Parathyroid adenoma (tissue), 2 donors: ENCODE measurements at regions not wholly inside any gene's neighbourhood (a gene's known extent, or its start where the extent isn't known, plus 50 kb on each side); places are given as distances from the start of the nearest gene placed in this dataset.

Experiments
- H2AFZ ChIP-seq: fragments of 300-600 bp; sonication (generic); one replicate; pipeline ENCODE4 v1.7.0; 2017; ENCODE audit warnings: antibody characterized with exemption, mild to moderate bottlenecking
- H3K27ac ChIP-seq: fragments of 300-600 bp; sonication (generic); one replicate; pipeline ENCODE4 v1.7.0; 2017
- H3K27me3 ChIP-seq: fragments of 300-600 bp; sonication (generic); one replicate; pipeline ENCODE4 v1.7.0; 2017; ENCODE audit warnings: low read length; ENCODE audit not compliant: control insufficient read depth, insufficient read depth
- H3K36me3 ChIP-seq: fragments of 300-600 bp; sonication (generic); one replicate; pipeline ENCODE4 v1.7.0; 2017; ENCODE audit warnings: low read length; ENCODE audit not compliant: control insufficient read depth, insufficient read depth
- H3K4me1 ChIP-seq: fragments of 300-600 bp; sonication (generic); one replicate; pipeline ENCODE4 v1.7.0; 2017; ENCODE audit warnings: control low read depth
- H3K4me2 ChIP-seq: fragments of 300-600 bp; sonication (generic); one replicate; pipeline ENCODE4 v1.7.0; 2017; ENCODE audit warnings: low read length
- H3K4me3 ChIP-seq: fragments of 300-600 bp; sonication (generic); one replicate; pipeline ENCODE4 v1.7.0; 2017; ENCODE audit warnings: low read depth, low read length
- H3K79me2 ChIP-seq: fragments of 300-600 bp; sonication (generic); one replicate; pipeline ENCODE4 v1.7.0; 2017; ENCODE audit warnings: control low read depth
- H3K9ac ChIP-seq: fragments of 300-600 bp; sonication (generic); one replicate; pipeline ENCODE4 v1.7.0; 2017; ENCODE audit warnings: mild to moderate bottlenecking
- H3K9me3 ChIP-seq: fragments of 300-600 bp; sonication (generic); one replicate; pipeline ENCODE4 v1.7.0; 2017; ENCODE audit warnings: low read length; ENCODE audit not compliant: control insufficient read depth
- TF ChIP-seq, protein P1 (sequence below): fragments of 300-600 bp; sonication (generic); IDR thresholded peaks from one replicate; pipeline ENCODE4 v1.7.0; 2017; ENCODE audit warnings: antibody characterized with exemption, mild to moderate bottlenecking
- donor health status: primary hyperparathyroidism.

GRCh38 chr4:60744767-60745166, 455.4 kb upstream of the ADGRL3 start:
- no peaks in the 10 kb centered on the region for H3K79me2 ChIP-seq
- H2AFZ ChIP-seq = no peak overlapping the region
- no peak overlapping the region for H3K9ac ChIP-seq
- TF ChIP-seq, protein P1, sequence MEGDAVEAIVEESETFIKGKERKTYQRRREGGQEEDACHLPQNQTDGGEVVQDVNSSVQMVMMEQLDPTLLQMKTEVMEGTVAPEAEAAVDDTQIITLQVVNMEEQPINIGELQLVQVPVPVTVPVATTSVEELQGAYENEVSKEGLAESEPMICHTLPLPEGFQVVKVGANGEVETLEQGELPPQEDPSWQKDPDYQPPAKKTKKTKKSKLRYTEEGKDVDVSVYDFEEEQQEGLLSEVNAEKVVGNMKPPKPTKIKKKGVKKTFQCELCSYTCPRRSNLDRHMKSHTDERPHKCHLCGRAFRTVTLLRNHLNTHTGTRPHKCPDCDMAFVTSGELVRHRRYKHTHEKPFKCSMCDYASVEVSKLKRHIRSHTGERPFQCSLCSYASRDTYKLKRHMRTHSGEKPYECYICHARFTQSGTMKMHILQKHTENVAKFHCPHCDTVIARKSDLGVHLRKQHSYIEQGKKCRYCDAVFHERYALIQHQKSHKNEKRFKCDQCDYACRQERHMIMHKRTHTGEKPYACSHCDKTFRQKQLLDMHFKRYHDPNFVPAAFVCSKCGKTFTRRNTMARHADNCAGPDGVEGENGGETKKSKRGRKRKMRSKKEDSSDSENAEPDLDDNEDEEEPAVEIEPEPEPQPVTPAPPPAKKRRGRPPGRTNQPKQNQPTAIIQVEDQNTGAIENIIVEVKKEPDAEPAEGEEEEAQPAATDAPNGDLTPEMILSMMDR = no peak
- H3K4me2 ChIP-seq = no peak overlapping the region
- H3K36me3 ChIP-seq = no peaks in the 10 kb centered on the region
- H3K4me3 ChIP-seq = no peak overlapping the region
- H3K9me3 ChIP-seq = no peaks in the 10 kb centered on the region
- no peak overlapping the region for H3K27ac ChIP-seq
- H3K4me1 ChIP-seq = no peaks in the 10 kb centered on the region
- no peaks in the 10 kb centered on the region for H3K27me3 ChIP-seq

DNA sequence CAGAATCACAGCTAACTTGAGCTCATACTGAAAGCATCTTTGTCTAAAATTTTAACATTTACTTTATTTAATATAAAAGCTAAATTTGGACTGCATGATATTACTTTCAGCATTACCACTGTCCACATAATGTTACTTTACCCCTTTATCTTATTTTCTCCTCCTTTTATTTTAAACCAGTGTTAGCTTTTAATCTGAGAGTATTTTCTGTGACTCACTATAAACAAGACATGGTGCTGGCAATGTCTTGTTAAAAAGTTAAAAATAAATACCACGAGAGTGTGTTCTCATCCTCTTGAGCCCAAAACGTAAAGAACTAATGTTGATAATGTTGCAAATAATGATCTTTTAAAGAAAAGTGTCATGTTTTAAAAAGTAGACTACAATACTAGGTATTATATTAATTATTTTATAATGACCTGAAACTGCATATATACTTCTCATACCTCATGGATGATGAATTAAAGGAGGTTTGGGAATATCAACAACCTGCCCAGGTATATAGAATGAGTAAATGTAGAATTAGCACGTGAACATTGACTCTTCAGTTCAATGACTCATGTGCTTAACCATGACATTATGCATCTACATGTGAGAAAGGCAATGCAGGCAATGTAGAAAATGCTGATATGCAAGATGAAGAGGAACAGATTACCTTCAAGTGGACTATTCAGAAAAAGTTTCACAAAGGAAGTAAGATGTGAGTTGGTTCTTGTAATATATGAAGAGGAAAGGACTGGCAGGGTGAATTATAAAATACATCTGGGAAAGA, 454.1 kb upstream of the ADGRL3 start:
- Histone ChIP-seq H2AFZ (no peak overlapping the region), H3K9ac (no peak overlapping the region), H3K27me3 (no peaks in the 10 kb centered on the region), H3K27ac (no peak overlapping the region), H3K36me3 (no peaks in the 10 kb centered on the region), H3K9me3 (no peaks in the 10 kb centered on the region), H3K4me2 (no peak overlapping the region), H3K4me1 (no peaks in the 10 kb centered on the region), H3K79me2 (no peaks in the 10 kb centered on the region), H3K4me3 (no peak overlapping the region)
- TF ChIP-seq, protein P1 = no peak

- Histone ChIP-seq H3K36me3 (no peaks in the 10 kb centered on the region), H2AFZ (no peak overlapping the region), H3K4me3 (no peak overlapping the region), H3K27me3 (no peaks in the 10 kb centered on the region), H3K4me2 (no peak overlapping the region), H3K4me1 (no peaks in the 10 kb centered on the region), H3K27ac (no peak overlapping the region), H3K9ac (no peak overlapping the region), H3K9me3 (no peaks in the 10 kb centered on the region), H3K79me2 (no peaks in the 10 kb centered on the region)
- TF ChIP-seq, protein P1 = no peak
Measured at GRCh38 chr4:60750962-60751361, 449.2 kb upstream of the ADGRL3 start.

- Histone ChIP-seq H3K9ac (no peak overlapping the region), H3K4me1 (no peaks in the 10 kb centered on the region), H3K4me2 (no peak overlapping the region), H3K27me3 (no peaks in the 10 kb centered on the region), H3K36me3 (no peaks in the 10 kb centered on the region), H3K9me3 (peaks cover 2% of the 10 kb centered on the region), H3K4me3 (no peak overlapping the region), H3K79me2 (no peaks in the 10 kb centered on the region), H3K27ac (no peak overlapping the region), H2AFZ (no peak overlapping the region)
- TF ChIP-seq, protein P1 = no peak
Measured at GRCh38 chr4:60757986-60758680, 442.0 kb upstream of the ADGRL3 start.
